HG03460 (cell line): ENCODE measurements at regions not wholly inside any gene's neighbourhood (a gene's known extent, or its start where the extent isn't known, plus 50 kb on each side); places are given as distances from the start of the nearest gene placed in this dataset.
"Not testable (repeated sequence)": the region's sequence is repeated elsewhere in the genome, so short reads cannot be mapped to it uniquely, and the experiment has no call there.

Experiments
- ATAC-seq: cut with Tn5 transposase; IDR thresholded peaks from one replicate; pipeline ENCODE4 v1.9.1; 2021; ENCODE audit not compliant: unreplicated experiment

DNA sequence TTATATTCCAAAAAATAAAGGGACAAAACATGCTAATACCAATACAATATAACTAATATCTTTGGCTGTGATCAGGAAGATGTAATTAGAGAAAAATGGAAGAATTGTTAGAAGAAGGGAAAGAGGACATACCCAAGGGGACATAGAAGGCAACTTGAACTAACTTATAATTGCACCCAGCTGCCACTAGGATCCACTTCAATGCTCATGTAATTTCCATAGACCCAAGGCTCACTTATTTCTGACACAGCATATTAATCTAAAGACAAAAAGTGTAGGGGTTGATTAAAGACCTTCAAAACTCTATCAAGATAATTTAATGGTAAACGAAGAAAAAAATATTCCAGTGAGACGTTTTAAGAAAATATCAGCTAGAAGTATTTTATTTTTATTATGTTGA lies 396.0 kb upstream of the ADGRB3 start:
- no peak for ATAC-seq

DNA sequence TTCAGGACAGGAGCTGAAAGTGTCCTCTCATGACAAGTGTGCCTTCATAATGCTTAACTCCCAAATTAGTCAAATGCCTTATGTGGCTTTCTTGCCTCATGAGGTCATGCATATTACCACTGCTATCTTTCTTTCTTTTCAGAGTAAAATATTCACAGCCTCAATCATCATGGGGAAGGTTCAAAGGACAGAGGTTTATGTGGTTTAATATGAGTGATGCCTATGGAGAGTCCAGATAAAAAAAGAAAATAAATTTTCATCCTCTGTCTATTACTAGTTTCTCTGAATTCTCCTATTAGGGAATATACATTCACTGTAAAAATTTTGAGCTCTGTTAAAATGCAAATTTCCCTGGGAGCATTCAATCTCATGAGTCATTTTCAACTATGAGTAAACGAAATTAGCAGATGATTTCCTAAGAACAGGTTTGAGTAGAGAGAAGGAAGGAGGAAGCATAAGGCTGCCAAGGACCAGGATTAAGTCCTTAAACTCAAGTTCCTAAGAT lies 396.9 kb upstream of the ADGRB3 start:
- ATAC-seq = peak; percentile 65

DNA sequence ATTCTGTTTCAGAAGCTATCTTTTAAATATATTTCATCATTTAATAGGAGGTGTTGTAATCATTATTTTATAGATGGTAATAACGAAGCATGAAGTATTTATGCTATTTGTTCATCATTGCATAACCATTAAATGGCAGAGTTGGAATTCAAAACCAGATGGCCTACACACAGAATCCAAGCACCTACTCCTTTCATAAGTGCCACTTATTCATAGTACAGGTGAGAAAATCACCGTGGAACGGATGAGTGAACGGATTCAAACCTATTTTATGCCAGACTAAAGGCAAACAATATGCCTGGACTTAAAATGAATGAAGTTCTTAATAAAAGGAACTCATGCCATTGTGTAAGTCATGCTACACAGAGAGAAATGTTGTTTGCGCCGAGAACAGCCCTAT lies 397.9 kb upstream of the ADGRB3 start:
- no peak for ATAC-seq

DNA sequence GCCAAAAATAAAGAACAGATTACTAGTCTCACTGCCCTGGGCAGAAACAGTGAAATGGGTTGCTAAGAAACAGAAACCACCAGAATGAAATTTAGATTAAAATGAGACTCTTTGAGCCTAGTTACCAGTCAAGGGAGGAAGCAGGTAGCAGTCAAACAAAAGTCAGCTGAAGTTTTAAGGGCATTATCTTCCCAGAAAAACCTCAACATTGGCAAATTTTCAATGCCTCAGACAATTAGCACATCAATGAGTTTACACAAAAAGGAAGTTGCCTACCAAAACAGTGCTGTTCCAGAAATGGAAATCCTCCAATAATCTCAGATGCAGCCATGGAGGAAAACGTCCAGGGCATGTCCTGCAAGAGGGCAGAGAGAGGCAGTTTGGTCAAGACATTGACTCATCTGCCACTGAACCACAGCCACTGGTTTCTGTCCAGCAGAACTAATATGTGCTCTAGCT lies 399.7 kb upstream of the ADGRB3 start:
- ATAC-seq = peak; percentile 51

DNA sequence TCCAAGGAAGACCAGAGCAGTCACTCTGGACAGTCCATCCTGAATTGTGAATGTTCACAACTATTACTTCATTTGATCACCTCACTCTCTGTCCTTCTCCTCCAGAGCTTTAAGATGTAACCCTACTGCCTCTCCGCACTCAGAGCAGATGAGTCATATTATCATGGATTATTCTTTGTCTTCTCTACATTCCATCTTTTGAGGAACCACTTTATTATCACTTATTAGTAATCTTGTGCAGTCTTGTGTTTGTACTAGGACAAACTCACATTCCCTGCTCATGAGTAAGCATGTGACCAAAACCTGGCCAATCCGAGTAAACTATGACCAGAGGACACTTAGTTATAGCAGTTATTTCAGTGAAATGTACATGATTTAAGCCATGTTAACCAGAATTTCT lies 401.5 kb upstream of the ADGRB3 start:
- ATAC-seq = no peak

DNA sequence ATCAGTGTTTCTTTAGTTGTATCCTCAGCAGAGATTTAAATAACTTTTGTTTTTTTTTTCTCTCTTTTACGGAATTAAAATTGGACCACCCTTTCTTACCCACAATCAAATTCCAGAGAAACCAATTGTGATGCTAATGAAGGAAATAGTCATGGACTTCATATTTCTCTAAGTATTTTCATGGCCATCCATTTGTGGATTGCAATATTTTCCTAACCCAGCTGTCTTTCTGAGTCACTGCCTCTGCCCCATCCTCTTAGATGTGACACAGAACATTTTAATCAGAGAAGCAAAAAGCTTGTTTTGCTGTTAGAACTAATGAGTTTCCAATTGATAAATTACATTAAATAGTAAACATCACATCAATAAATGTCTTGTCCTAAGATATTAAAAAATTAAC lies 405.5 kb upstream of the ADGRB3 start:
- no peak for ATAC-seq

DNA sequence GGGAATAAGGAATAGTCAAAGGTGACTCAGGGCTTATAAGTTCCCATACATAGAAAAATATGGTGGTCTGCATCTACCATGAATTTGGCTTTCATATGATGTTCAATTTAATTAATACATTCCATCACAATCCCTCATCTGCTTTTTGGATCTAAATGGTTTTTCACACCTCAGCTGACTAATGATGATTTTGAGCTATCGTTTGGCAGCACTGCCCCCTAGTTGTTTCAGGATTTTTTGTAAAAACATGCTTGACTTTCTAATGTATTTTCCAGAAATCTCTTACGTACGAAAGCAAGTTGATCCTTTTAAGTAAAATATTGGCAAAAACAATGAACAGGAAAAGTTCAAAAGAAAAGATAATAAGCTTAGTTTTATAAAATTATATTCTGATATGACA lies 408.6 kb upstream of the ADGRB3 start:
- no peak for ATAC-seq

DNA sequence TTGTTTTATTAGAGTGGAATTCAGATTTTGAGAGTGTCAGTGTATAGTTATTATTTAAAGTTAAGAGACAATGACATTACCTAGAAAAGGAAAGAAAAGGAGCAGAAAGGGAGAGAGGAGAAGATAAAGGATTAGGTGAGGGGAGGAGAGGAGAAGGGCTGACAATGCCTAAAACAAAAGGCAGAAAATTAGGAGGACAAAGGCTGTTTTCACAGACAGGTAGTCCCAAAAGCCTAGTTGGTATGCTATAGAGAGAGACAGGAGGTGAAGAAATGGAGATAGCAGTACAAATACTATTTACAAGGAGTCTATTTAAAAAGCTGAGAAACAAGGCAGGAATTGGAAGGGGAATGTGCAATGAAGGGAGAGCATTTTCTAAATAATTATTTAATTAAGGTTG lies 409.4 kb upstream of the ADGRB3 start:
- ATAC-seq = no peak

DNA sequence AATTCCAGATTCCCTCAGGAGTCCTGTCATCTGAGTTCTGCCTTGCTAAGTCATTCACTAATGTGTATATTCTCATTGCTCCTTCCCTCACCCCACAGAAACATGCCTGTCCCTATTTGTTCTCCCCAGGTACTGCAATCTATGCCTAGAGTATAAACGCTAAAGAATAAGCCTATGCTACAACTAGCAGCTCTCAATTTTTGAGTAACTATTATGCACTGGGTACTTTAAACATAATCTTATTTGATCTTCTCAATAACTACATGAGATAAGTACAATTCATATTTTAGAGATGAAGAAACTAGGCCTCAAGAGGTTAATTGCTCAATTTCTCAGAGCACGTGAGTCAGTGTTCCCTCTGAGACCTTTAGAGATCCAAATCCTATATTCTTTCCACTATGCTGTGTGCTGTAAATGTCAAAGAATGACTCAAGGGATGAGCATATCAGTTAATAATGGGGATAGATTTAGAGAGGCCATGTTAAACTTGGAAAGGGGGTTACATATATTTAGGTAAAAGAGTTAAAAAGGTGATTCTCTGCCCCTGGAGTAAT lies 423.8 kb upstream of the ADGRB3 start:
- no peak for ATAC-seq

DNA sequence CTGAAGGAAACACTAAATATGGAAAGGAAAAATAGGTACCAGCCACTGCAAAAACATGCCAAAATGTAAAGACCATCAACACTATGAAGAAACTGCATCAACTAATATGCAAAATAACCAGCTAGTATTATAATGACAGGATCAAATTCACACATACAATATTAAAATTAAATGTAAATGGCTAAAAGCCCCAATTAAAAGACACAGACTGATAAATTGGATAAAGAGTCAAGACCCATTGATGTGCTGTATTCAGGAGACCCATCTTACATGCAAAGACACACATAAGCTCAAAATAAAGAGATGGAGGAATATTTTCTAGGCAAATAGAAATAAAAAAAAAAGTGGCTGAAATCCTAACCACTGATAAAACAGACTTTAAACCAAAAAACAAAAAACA lies 427.5 kb upstream of the ADGRB3 start:
- ATAC-seq = not testable (repeated sequence)

DNA sequence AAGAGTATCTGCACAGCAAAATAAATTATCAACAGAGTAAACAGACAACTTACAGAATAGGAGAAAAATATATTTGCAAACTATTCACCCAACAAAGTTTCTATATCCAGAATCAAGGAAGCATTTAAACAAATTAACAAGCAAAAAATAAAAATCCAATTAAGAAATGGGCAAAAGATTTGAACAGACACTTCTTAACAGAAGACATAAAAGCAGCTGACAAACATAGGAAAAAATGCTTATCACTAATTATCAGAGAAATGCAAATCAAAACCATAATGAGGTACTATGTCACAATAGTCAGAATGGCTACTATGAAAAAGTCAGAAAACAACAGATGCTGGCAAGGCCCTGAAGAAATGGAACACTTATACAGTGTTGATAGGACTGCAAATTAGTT lies 434.2 kb upstream of the ADGRB3 start:
- ATAC-seq = no peak

DNA sequence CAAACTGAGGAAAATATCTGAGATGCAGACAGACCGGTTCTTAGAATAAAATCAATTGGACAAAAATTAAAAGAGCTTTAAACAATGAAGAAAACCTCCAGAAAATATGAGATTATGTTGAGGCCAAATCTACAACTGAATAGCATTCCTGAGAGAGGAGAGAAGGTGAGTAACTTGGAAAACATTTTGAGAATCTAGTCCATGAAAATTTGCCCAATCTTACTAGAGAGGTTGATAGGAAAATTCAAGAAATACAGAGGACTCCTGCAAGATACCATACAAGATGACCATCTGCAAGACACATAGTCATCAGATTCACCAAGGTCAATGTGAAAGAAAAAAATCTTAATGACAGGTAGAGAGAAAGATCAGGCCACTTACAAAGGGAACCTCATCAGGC lies 437.7 kb upstream of the ADGRB3 start:
- no peak for ATAC-seq

DNA sequence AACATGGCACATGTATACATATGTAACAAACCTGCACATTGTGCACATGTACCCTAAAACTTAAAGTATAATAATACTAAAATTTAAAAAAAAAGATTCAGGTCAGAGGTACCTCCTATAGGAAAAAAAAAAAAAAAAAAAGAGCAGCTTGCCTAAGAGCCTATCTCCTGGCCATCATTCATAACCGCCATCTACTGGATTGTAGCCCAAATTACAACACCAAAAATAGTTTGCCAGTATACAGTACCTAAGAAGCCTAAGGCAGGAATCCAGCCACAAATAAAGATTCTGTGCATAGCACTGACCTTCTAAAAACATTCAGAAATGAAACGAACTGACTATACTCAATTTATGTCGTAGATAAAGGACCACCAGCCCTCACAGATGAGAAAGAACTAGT lies 438.4 kb upstream of the ADGRB3 start:
- no peak for ATAC-seq

DNA sequence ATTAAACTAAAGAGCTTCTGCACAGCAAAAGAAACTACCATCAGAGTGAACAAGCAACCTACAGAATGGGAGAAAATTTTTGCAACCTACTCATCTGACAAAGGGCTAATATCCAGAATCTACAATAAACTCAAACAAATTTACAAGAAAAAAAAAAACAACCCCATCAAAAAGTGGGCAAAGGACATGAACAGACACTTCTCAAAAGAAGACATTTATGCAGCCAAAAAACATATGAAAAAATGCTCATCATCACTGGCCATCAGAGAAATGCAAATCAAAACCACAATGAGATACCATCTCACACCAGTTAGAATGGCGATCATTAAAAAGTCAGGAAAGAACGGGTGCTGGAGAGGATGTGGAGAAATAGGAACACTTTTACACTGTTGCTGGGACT lies 439.3 kb upstream of the ADGRB3 start:
- not testable (repeated sequence) for ATAC-seq

DNA sequence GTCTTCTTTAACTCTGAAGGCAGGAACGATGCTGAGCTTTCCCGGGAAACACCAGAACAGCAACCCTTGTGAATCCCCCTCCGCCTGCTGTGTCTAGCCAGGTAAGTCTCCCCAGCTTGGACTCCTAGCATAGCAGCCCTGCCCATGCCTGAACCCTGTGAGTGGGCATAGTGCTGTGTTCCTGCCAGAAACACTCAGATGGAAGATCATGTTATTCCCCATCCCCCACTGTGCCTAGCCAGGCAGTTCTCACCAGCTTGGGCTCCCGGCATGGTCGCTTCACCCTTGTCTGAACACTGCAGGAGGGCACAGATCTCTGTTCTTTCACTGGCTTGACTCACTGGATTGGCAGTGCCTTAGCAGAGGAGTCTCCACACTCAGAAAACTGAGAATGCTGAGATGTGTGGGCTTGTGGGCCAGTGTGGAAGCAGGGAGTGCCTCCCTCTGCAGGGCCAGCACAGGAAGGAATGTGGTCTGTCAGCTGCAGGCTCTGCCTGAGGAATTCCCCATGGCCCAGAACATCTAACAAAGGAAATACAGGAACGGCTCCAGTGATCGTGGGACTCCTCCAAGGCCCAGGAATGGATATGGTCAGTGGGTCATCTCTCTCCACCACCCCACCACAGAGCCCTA lies 440.1 kb upstream of the ADGRB3 start:
- ATAC-seq = no peak

DNA sequence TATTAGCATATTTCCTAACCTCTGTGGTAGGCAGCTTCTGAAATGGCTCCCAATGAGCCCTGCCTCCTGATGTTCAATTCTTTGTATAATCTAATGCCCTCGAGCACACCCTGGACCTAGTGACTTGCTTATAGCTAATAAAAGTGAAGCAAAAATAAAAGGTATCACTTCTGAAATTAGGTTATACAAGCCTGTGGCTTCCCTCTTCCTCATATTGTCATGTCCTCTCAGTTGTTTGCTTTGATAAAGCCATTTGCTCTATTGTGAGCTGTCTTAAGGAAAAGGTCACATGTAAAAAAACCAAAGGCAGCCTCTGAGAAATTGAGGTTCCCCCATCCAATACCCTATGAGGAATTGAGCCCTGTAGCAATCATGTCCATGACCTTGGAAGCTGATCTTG lies 442.1 kb upstream of the ADGRB3 start:
- ATAC-seq = no peak

DNA sequence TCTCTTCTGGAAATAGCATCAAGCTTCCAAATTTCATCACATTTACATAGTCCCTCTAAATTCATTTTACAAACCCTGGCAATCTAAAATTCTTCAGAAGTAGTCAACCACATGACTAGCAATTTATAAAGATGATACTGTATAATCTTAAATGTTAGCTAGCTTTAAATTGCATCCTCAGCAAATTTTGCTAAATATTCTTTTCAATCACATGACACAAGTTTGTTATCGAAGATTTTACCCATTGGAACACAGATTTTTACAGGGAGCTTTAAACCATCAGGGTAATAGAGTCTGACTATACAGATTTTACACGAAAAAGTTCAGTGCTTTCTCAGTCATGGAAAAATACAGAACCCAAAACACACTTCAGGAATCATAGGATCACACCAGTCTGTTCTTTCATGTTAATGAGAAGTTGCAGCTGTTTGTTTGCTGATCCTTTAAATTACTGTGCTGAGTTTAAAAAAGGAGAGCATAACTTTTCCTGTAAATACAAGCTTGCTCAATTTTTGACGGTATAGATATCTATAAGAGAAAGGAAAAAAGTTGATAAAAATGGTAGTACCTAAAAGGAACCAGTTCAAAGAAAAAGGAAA lies 445.8 kb upstream of the ADGRB3 start:
- ATAC-seq = no peak

DNA sequence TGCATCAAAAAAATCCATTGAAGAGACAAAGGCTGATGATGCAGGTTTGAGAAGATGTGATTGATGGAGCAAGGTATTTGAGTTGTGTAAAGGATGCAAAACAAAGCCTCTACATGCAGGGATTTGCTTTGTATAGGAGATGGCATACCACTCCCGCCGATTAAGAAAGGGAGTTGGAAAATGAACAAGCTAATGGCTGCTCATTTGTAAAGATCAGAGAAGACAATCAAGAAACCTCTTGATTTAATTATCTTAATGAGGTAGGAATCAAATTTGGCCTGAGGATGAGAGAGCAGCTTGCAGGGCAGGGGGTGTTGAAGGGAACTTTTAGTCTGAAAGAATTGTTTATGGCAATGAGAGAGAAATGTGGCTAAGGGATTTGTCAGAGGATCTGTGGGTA lies 448.2 kb upstream of the ADGRB3 start:
- ATAC-seq = no peak

DNA sequence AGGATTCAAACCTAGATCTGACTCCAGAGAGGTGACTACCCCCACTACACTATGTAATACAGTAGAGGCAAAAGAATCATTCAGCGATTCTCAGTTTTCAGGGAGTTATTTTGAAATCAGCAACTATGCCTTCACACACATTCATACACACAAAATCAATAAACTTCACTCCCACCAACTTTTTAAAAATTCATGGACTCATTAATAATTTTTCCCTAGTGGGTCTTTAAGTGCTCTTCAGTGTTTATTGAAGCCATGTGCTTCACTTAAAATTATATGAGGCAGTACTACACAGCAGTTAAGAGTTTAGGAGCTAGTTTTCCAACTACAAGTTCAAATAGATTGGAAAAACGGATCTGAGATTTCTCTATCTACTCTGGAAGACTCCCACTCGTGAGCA lies 452.7 kb upstream of the ADGRB3 start:
- ATAC-seq = no peak

DNA sequence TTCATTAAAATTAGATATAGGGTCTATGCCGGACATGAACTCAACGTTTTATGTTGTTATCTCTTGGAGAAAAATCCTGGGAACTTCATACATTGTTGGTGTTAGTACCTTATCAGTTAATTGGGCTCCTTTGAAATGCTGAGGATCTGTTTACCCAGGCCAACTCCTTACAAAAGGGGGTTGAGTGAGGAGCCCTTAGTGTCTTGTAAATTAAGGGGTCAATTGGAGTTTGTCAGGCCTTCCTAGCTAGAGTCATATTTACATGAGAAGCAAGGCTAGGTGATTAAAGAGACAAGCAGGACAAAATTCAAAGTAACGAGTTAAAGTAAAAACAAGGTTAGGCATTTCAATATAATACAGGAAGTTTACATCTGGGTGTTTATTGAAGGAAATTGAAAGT lies 454.1 kb upstream of the ADGRB3 start:
- not testable (repeated sequence) for ATAC-seq

DNA sequence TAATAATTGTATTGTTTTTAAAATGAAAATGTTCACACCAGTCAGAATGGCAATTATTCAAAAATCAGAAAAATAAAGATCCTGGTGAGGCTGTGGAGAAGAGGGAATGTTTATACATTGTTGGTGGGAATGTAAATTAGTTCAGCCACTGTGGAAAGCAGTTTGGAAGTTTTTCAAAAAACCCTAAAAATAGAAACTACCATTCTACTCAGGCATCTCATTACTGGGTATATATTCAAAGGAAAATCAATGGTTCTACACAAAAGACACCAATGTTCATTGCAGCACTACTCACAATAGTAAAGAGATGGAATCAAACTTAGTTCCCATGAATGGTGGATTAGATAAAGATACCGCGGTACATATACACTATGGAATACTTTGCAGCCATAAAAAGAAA lies 461.5 kb upstream of the ADGRB3 start:
- no peak for ATAC-seq

DNA sequence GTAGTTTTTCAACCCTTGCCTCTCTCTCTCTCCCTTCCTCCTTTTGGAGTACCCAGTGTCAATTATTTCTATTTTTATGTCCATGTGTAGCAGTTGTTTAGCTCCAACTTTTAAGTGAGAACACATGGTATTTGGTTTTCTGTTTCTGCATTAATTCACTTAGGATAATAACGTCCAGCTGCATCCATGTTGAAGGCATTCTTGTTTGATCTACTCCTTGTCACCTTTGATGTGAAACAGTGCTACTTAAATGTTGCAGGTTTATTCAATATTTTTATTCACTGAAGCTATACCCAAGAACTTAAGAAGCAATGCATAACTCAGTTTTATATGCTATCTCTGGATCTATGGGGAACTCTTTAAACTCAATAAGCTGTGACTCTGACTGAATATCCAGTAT lies 465.2 kb upstream of the ADGRB3 start:
- ATAC-seq = no peak

DNA sequence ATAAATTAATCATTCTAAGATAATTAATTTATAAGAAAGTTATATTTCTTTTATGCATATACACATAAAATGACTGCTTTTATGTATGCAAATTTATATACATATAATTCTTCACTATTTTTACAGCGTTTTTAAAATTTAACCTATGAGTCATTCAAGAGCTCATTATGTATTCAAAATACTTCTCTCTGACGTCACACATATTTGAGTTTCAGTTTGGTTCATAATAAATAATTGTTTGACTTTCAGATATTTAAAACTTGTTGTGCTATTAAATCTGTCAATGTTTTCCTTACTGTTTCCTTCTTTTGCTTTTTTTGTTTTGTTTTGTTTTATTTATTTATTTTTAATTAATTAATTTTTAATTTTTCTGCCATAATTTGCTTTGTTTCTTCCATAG lies 467.5 kb upstream of the ADGRB3 start:
- ATAC-seq = no peak
